Right cardiac atrium (tissue), 5 donors: ENCODE measurements at regions not wholly inside any gene's neighbourhood (a gene's known extent, or its start where the extent isn't known, plus 50 kb on each side); places are given as distances from the start of the nearest gene placed in this dataset.

Source experiments
- ATAC-seq, 2 donors: fragments of 200-7000 bp; cut with Tn5 transposase; one replicate each; pipeline versions ENCODE4 v1.8.0 to v1.9.1; 2020; ENCODE audit warnings: moderate library complexity in 2 of 2, mild to moderate bottlenecking in 1 of 2
- DNase-seq, 3 donors: peaks; one replicate each; pipeline ENCODE4 v3.0.0-alpha.2; 2020
- H3K27ac ChIP-seq: one replicate; pipeline ENCODE4 v1.5.1; 2013; ENCODE audit warnings: mild to moderate bottlenecking, low read length, control low read depth, moderate library complexity
- H3K27me3 ChIP-seq: one replicate; pipeline ENCODE4 v1.6.1; 2013; ENCODE audit not compliant: control insufficient read depth, insufficient read depth
- H3K4me1 ChIP-seq: one replicate; pipeline ENCODE4 v1.6.1; 2013; ENCODE audit warnings: low read length; ENCODE audit not compliant: control insufficient read depth, insufficient read depth
- H3K4me3 ChIP-seq: one replicate; pipeline ENCODE4 v1.5.1; 2013; ENCODE audit warnings: low read length, control low read depth
- H3K9me3 ChIP-seq: one replicate; pipeline ENCODE4 v1.6.1; 2013; ENCODE audit warnings: low read length; ENCODE audit not compliant: control insufficient read depth
- WGBS: extraction: QIAGEN DNeasy Blood & Tissue Kit; methylation state at CpG from one replicate; pipeline ENCODE4 v1.1.7; 2013; 5-methylcytosine and 5-hydroxymethylcytosine counted together
- intact Hi-C, 4 donors: fragments of 100-400 bp; cut with DNase I; formaldehyde crosslinking; loops; one replicate each; pipeline versions ENCODE4 v1.11.0 to v1.14.0; 2022 to 2023
- donor health status: healthy with polysubstance abuse.
- donor health status: DM: no; HTN: yes; CAD: no.
- donor health status: DM: no; HTN: no; CAD: no.
- donor health status: DM: no; HTN: yes; CAD: no; lungs with severe emphysema.
- donor health status: DM: yes; HTN: yes; CAD: no.

GRCh38 chr21:16419188-16419921 lies 689.6 kb downstream of the USP25 start:
- ATAC-seq, result peak; percentile 98

GRCh38 chr21:16420031-16420724 lies 690.4 kb downstream of the USP25 start:
- WGBS, result 10% methylated on average over 4 of the region's 4 CpGs

More at GRCh38 chr21:16419188-16419921, 689.6 kb downstream of the USP25 start:
- H3K4me1 ChIP-seq, result peaks cover 2% of the 10 kb centered on the region
- no peaks in the 10 kb centered on the region for H3K9me3 ChIP-seq
- 10% methylated on average over 14 of the region's 14 CpGs for WGBS
- H3K4me3 ChIP-seq, result peak overlapping the region; percentile 99
- intact Hi-C loops, result loop anchor here in 1 of 4 donors (10.0 kb wide), 1 partner anchor 65 kb away; no protein-coding TSS in a partner anchor
- no peaks in the 10 kb centered on the region for H3K27me3 ChIP-seq
- peak overlapping the region; percentile 80 for H3K27ac ChIP-seq
- DNase-seq, result peak; percentile 85 to 90 (median 89)

GRCh38 chr21:16421007-16421406 lies 691.2 kb downstream of the USP25 start:
- intact Hi-C loops, result loop anchor here in 2 of 4 donors (5.0 to 10.0 kb wide), 2 partner anchors 114 to 116 kb away; no protein-coding TSS in a partner anchor
- ATAC-seq (no peak), DNase-seq (no peak)
- no peak overlapping the region for H3K4me3 ChIP-seq
- H3K27me3 ChIP-seq, result no peaks in the 10 kb centered on the region
- no peaks in the 10 kb centered on the region for H3K9me3 ChIP-seq
- H3K27ac ChIP-seq, result no peak overlapping the region
- WGBS, result 22% methylated on average over 2 of the region's 2 CpGs
- H3K4me1 ChIP-seq, result peaks cover 2% of the 10 kb centered on the region

More at GRCh38 chr21:16420031-16420724, 690.4 kb downstream of the USP25 start:
- peak; percentile 65 to 74 for ATAC-seq
- H3K4me1 ChIP-seq, result peaks cover 2% of the 10 kb centered on the region
- no peak overlapping the region for H3K27ac ChIP-seq
- DNase-seq, result peak; percentile 58 to 79 (median 63)
- H3K9me3 ChIP-seq, result no peaks in the 10 kb centered on the region
- H3K27me3 ChIP-seq, result no peaks in the 10 kb centered on the region
- peak overlapping the region; percentile 99 for H3K4me3 ChIP-seq
- intact Hi-C loops, result loop anchor here in 2 of 4 donors (5.0 to 10.0 kb wide), 2 partner anchors 115 to 117 kb away; no protein-coding TSS in a partner anchor

- Histone ChIP-seq H3K27ac (no peak overlapping the region), H3K27me3 (no peaks in the 10 kb centered on the region), H3K9me3 (no peaks in the 10 kb centered on the region), H3K4me3 (peak overlapping the region; percentile 67), H3K4me1 (peaks cover 3% of the 10 kb centered on the region)
- ATAC-seq (no peak), DNase-seq (no peak)
- WGBS, result 31% methylated on average over 3 of the region's 3 CpGs
- intact Hi-C loops, result loop anchor here in 2 of 4 donors (5.0 to 10.0 kb wide), 2 partner anchors 113 to 115 kb away; no protein-coding TSS in a partner anchor
Measured at GRCh38 chr21:16421965-16422364, 692.2 kb downstream of the USP25 start.

GRCh38 chr21:16422702-16423101 lies 692.9 kb downstream of the USP25 start:
- no peaks in the 10 kb centered on the region for H3K27me3 ChIP-seq
- H3K9me3 ChIP-seq, result no peaks in the 10 kb centered on the region
- peaks cover 3% of the 10 kb centered on the region for H3K4me1 ChIP-seq
- H3K27ac ChIP-seq, result no peak overlapping the region
- H3K4me3 ChIP-seq, result peak overlapping the region; percentile 50
- DNase-seq, result no peak
- WGBS, result 14% methylated on average over 2 of the region's 2 CpGs
- no peak for ATAC-seq
- intact Hi-C loops, result loop anchor here in 2 of 4 donors (5.0 to 10.0 kb wide), 2 partner anchors 112 to 115 kb away; no protein-coding TSS in a partner anchor

- H3K9me3 ChIP-seq, result no peaks in the 10 kb centered on the region
- intact Hi-C loops, result loop anchor here in 3 of 4 donors (2.0 to 10.0 kb wide), 3 partner anchors 111 to 113 kb away; no protein-coding TSS in a partner anchor
- peak overlapping the region; percentile 67 for H3K4me3 ChIP-seq
- 14% methylated on average over 4 of the region's 4 CpGs for WGBS
- H3K27me3 ChIP-seq, result no peaks in the 10 kb centered on the region
- peaks cover 1% of the 10 kb centered on the region for H3K4me1 ChIP-seq
- DNase-seq, result no peak
- no peak for ATAC-seq
- no peak overlapping the region for H3K27ac ChIP-seq
Measured at GRCh38 chr21:16423921-16424320, 694.1 kb downstream of the USP25 start.

- peaks cover 1% of the 10 kb centered on the region for H3K4me1 ChIP-seq
- H3K27ac ChIP-seq, result peak overlapping the region; percentile 96
- no peaks in the 10 kb centered on the region for H3K9me3 ChIP-seq
- WGBS, result 13% methylated on average over 5 of the region's 5 CpGs
- intact Hi-C loops, result loop anchor here in 3 of 4 donors (2.0 to 10.0 kb wide), 3 partner anchors 110 to 113 kb away; no protein-coding TSS in a partner anchor
- DNase-seq (no peak), ATAC-seq (peak; percentile 47 to 61)
- H3K27me3 ChIP-seq, result no peaks in the 10 kb centered on the region
- H3K4me3 ChIP-seq, result peak overlapping the region; percentile 67
Measured at GRCh38 chr21:16424331-16424751, 694.6 kb downstream of the USP25 start.

- intact Hi-C loops, result loop anchor here in 2 of 4 donors (2.0 to 10.0 kb wide), 3 partner anchors 109 to 228 kb away; no protein-coding TSS in a partner anchor
- DNase-seq (no peak), ATAC-seq (no peak)
- Histone ChIP-seq H3K4me3 (peak overlapping the region; percentile 67), H3K27me3 (no peaks in the 10 kb centered on the region), H3K27ac (peak overlapping the region; percentile 45), H3K9me3 (no peaks in the 10 kb centered on the region), H3K4me1 (peaks cover 1% of the 10 kb centered on the region)
Measured at GRCh38 chr21:16425376-16425775, 695.6 kb downstream of the USP25 start.

GRCh38 chr21:16426936-16427335 lies 697.2 kb downstream of the USP25 start:
- Histone ChIP-seq H3K9me3 (no peaks in the 10 kb centered on the region), H3K4me1 (peaks cover 1% of the 10 kb centered on the region), H3K27me3 (no peaks in the 10 kb centered on the region), H3K27ac (no peak overlapping the region), H3K4me3 (no peak overlapping the region)
- 49% methylated on average over 6 of the region's 6 CpGs for WGBS
- no peak for DNase-seq
- intact Hi-C loops, result loop anchor here in 1 of 4 donors (5.0 to 10.0 kb wide), 2 partner anchors 108 to 230 kb away; no protein-coding TSS in a partner anchor
- peak in 1 of 2 donors; percentile 28 for ATAC-seq

GRCh38 chr21:16427587-16428087 lies 697.9 kb downstream of the USP25 start:
- Histone ChIP-seq H3K4me1 (peaks cover 1% of the 10 kb centered on the region), H3K4me3 (no peak overlapping the region), H3K27me3 (no peaks in the 10 kb centered on the region), H3K27ac (no peak overlapping the region), H3K9me3 (no peaks in the 10 kb centered on the region)
- ATAC-seq (no peak), DNase-seq (no peak)
- intact Hi-C loops, result loop anchor here in 1 of 4 donors (5.0 to 10.0 kb wide), 2 partner anchors 107 to 230 kb away; no protein-coding TSS in a partner anchor
- 79% methylated on average over 3 of the region's 3 CpGs for WGBS
